Osteoblast (primary cell): ENCODE measurements at regions not wholly inside any gene's neighbourhood (a gene's known extent, or its start where the extent isn't known, plus 50 kb on each side); places are given as distances from the start of the nearest gene placed in this dataset.

Source experiments
- DNase-seq: peaks from one replicate; pipeline ENCODE4 v3.0.0; 2011; ENCODE audit warnings: low spot score, mixed read lengths; ENCODE audit not compliant: insufficient read length; ENCODE audit errors: missing footprints
- H2AFZ ChIP-seq: 2 replicates; pipeline ENCODE4 v1.6.0; 2011; ENCODE audit warnings: mild to moderate bottlenecking, low read length
- H3K27ac ChIP-seq: 2 replicates; pipeline ENCODE4 v1.5.1; 2011; ENCODE audit warnings: mild to moderate bottlenecking, low read depth, low read length, moderate library complexity
- H3K27me3 ChIP-seq: 2 replicates; pipeline ENCODE4 v1.6.0; 2012; ENCODE audit warnings: mild to moderate bottlenecking, control low read depth, inconsistent platforms, low read length, moderate library complexity; ENCODE audit not compliant: insufficient read depth
- H3K36me3 ChIP-seq: 2 replicates; pipeline ENCODE4 v1.5.1; 2011; ENCODE audit warnings: mild to moderate bottlenecking, low read length, control low read depth, moderate library complexity; ENCODE audit not compliant: insufficient read depth
- H3K4me1 ChIP-seq: 2 replicates; pipeline ENCODE4 v1.5.1; 2011; ENCODE audit warnings: mild to moderate bottlenecking, low read length, control low read depth, moderate library complexity; ENCODE audit not compliant: insufficient read depth
- H3K4me2 ChIP-seq: 2 replicates; pipeline ENCODE4 v1.6.0; 2011; ENCODE audit warnings: mild to moderate bottlenecking, low read length; ENCODE audit not compliant: insufficient read depth
- H3K4me3 ChIP-seq: fragments of 200-600 bp; sonication (generic); 3 replicates; pipeline ENCODE4 v1.5.1; 2012; ENCODE audit warnings: mild to moderate bottlenecking, low read length, inconsistent platforms; ENCODE audit not compliant: insufficient read depth
- H3K79me2 ChIP-seq: 2 replicates; pipeline ENCODE4 v1.6.0; 2012; ENCODE audit warnings: mild to moderate bottlenecking, low read length, control low read depth, inconsistent platforms; ENCODE audit not compliant: insufficient read depth
- H3K9me3 ChIP-seq: 2 replicates; pipeline ENCODE4 v1.5.1; 2011; ENCODE audit warnings: low read depth, low read length, control low read depth
- H4K20me1 ChIP-seq: 2 replicates; pipeline ENCODE4 v1.6.0; 2012; ENCODE audit warnings: mild to moderate bottlenecking, low read length, control low read depth; ENCODE audit not compliant: insufficient read depth
- TF ChIP-seq, protein P1 (sequence below): IDR thresholded peaks from 2 replicates; pipeline ENCODE4 v1.5.1; 2011; ENCODE audit warnings: mild to moderate bottlenecking, low read depth, low read length, moderate library complexity; ENCODE audit errors: extremely low read depth

DNA sequence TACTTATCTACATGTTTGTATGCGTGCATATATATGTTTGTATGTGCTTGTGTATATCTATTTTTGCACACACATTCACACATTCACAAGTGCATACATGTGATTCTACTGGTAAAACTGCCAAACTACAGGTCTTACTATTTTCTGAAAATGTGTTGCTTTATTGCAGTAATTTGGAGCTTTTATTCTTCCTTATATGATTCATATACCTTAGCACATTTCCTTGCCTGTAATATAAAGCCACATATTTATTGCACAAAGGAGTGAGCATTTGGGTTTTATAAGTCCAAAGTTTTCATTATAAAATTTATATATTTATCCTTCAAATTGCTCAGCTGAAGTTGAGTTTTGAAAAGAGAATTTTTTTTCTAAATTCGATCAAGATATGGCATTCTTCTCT is 1120.4 kb upstream of the PCDH9 start:
- Histone ChIP-seq H3K36me3 (no peaks in the 10 kb centered on the region), H3K4me3 (no peak overlapping the region), H2AFZ (no peak overlapping the region), H3K9me3 (no peaks in the 10 kb centered on the region), H3K4me1 (no peaks in the 10 kb centered on the region), H3K27me3 (no peaks in the 10 kb centered on the region), H3K79me2 (no peaks in the 10 kb centered on the region), H3K4me2 (no peak overlapping the region), H3K27ac (no peak overlapping the region), H4K20me1 (no peaks in the 10 kb centered on the region)
- TF ChIP-seq, protein P1, sequence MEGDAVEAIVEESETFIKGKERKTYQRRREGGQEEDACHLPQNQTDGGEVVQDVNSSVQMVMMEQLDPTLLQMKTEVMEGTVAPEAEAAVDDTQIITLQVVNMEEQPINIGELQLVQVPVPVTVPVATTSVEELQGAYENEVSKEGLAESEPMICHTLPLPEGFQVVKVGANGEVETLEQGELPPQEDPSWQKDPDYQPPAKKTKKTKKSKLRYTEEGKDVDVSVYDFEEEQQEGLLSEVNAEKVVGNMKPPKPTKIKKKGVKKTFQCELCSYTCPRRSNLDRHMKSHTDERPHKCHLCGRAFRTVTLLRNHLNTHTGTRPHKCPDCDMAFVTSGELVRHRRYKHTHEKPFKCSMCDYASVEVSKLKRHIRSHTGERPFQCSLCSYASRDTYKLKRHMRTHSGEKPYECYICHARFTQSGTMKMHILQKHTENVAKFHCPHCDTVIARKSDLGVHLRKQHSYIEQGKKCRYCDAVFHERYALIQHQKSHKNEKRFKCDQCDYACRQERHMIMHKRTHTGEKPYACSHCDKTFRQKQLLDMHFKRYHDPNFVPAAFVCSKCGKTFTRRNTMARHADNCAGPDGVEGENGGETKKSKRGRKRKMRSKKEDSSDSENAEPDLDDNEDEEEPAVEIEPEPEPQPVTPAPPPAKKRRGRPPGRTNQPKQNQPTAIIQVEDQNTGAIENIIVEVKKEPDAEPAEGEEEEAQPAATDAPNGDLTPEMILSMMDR: no peak
- no peak for DNase-seq

DNA sequence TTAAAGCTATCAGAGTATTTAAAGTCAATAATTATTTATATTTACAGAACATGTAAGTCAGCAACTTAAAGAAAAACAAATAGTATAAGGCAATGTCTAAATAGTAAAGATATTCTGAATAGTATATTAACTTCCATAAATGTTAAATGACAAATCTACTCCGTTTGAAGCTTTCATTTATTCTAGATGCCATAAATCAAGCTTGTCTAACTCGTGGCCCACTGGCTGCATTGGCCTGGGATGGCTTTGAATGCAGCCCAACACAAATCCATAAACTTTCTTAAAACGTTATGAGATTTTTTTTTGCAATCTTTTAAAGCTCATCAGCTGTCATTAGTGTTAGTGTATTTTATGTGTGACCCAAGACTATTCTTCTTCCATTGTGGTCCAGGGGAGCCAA is 1117.1 kb upstream of the PCDH9 start:
- no peaks in the 10 kb centered on the region for H4K20me1 ChIP-seq

GRCh38 chr13:68345963-68346531 is 1115.9 kb upstream of the PCDH9 start:
- H3K27me3 ChIP-seq: no peaks in the 10 kb centered on the region
- TF ChIP-seq, protein P1: no peak
- DNase-seq: no peak
- no peak overlapping the region for H3K4me3 ChIP-seq
- H2AFZ ChIP-seq: no peak overlapping the region
- H3K4me1 ChIP-seq: no peaks in the 10 kb centered on the region
- H3K79me2 ChIP-seq: no peaks in the 10 kb centered on the region
- H3K36me3 ChIP-seq: no peaks in the 10 kb centered on the region
- H3K9me3 ChIP-seq: no peaks in the 10 kb centered on the region
- no peaks in the 10 kb centered on the region for H4K20me1 ChIP-seq
- no peak overlapping the region for H3K4me2 ChIP-seq
- H3K27ac ChIP-seq: no peak overlapping the region

More for the DNA sequence above, 1117.1 kb upstream of the PCDH9 start:
- Histone ChIP-seq H3K4me2 (no peak overlapping the region), H3K4me3 (no peak overlapping the region), H2AFZ (no peak overlapping the region), H3K79me2 (no peaks in the 10 kb centered on the region), H3K27me3 (no peaks in the 10 kb centered on the region), H3K27ac (no peak overlapping the region), H3K9me3 (no peaks in the 10 kb centered on the region), H3K36me3 (no peaks in the 10 kb centered on the region), H3K4me1 (no peaks in the 10 kb centered on the region)
- no peak for DNase-seq
- TF ChIP-seq, protein P1: no peak

DNA sequence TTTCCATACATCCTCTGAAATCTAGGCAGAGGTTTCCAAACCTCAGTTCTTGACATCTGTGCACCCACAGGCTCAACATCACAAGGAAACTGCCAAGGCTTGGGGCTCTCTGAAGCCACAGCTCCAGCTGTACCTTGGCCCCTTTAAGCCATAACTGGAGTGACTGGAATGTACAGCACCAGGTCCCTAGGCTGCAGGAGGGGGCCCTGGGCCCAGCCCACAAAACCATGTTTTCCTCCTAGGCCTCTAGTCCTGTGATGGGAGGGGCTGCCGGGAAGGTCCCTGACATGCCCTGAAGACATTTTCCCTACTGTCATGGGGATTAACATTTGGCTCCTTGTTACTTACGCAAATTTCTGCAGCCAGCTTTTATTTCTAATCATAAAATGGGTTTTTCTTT is 1093.0 kb upstream of the PCDH9 start:
- Histone ChIP-seq H2AFZ (no peak overlapping the region), H3K27ac (no peak overlapping the region), H4K20me1 (no peaks in the 10 kb centered on the region), H3K4me2 (no peak overlapping the region), H3K4me1 (no peaks in the 10 kb centered on the region), H3K36me3 (no peaks in the 10 kb centered on the region), H3K9me3 (peaks cover 7% of the 10 kb centered on the region), H3K27me3 (no peaks in the 10 kb centered on the region), H3K4me3 (no peak overlapping the region), H3K79me2 (no peaks in the 10 kb centered on the region)
- DNase-seq: no peak
- TF ChIP-seq, protein P1: no peak
